Ascending aorta (tissue), 2 donors: ENCODE measurements at regions not wholly inside any gene's neighbourhood (a gene's known extent, or its start where the extent isn't known, plus 50 kb on each side); places are given as distances from the start of the nearest gene placed in this dataset.

Experiments
- DNase-seq, 2 donors: peaks; one replicate each; pipeline ENCODE4 v3.0.0-alpha.2; 2019; ENCODE audit warnings: low spot score in 2 of 2
- H3K27ac ChIP-seq, 2 donors: fragments of 200-600 bp; sonication (generic); one replicate each; pipeline ENCODE4 v1.5.1; 2016 to 2017; ENCODE audit warnings: mild to moderate bottlenecking in 1 of 2
- H3K27me3 ChIP-seq: fragments of 200-600 bp; sonication (generic); one replicate; pipeline ENCODE4 v1.5.1; 2017
- H3K36me3 ChIP-seq, 2 donors: fragments of 200-600 bp; sonication (generic); one replicate each; pipeline ENCODE4 v1.5.1; 2016
- H3K4me1 ChIP-seq, 2 donors: fragments of 200-600 bp; sonication (generic); one replicate each; pipeline ENCODE4 v1.5.1; 2016 to 2017; ENCODE audit warnings: mild to moderate bottlenecking in 1 of 2
- H3K4me3 ChIP-seq, 2 donors: fragments of 200-600 bp; sonication (generic); one replicate each; pipeline ENCODE4 v1.5.1; 2016 to 2017; ENCODE audit warnings: mild to moderate bottlenecking in 1 of 2
- H3K9me3 ChIP-seq, 2 donors: fragments of 200-600 bp; sonication (generic); one replicate each; pipeline ENCODE4 v1.5.1; 2016
- intact Hi-C: fragments of 100-400 bp; cut with DNase I; formaldehyde crosslinking; loops from one replicate; pipeline ENCODE4 v1.15.1; 2023
- TF ChIP-seq, protein P1 (sequence below), 3 experiments: fragments of 200-600 bp in 2 of 3; fragments of 450-650 bp in 1 of 3; sonication (generic) in 2 of 3; IDR thresholded peaks; one replicate each; pipeline ENCODE4 v1.5.1; 2016 to 2019; ENCODE audit warnings: antibody characterized with exemption in 3 of 3, mild to moderate bottlenecking in 1 of 3, moderate library complexity in 1 of 3

DNA sequence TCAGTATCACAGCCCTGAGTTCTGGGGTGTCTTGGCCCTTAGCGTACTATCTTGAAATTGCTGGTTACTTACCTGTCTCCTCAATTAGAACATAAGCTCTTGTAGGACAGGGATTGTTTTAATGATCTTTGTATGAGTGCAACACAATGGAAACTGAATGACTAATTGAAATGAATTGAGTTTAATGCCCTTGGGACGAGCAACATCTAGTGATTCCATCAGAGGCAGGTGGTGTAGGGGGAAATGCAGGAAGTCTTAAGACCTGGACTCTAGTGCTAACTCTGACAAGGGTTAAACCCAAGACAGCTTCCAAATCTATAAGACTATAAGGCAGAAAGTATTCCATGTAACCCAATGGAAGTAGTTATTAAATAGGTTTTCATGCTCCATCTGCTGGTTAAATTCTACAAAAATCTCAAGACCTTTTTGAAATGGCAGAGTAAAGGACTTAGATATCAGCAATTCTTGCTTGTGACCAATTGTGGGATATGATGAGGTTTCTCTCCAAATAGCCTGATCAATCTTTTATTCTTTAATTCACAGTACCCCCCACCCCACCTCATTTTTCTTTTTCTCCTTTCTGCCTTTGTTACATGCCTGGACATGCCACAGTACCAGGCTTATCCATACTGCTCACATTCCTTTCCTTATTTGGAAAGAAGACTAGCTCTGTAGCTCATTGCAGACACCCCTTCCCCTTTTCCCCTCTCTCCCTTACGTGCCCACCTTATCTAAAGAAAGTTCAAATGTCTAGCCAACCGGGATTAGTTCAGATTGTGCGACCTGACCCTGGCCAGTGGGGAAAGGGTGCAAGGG, 340.8 kb downstream of the PAPSS1 start:
- no peak overlapping the region for H3K27ac ChIP-seq
- H3K27me3 ChIP-seq: no peaks in the 10 kb centered on the region
- no peak overlapping the region for H3K4me3 ChIP-seq
- TF ChIP-seq, protein P1, sequence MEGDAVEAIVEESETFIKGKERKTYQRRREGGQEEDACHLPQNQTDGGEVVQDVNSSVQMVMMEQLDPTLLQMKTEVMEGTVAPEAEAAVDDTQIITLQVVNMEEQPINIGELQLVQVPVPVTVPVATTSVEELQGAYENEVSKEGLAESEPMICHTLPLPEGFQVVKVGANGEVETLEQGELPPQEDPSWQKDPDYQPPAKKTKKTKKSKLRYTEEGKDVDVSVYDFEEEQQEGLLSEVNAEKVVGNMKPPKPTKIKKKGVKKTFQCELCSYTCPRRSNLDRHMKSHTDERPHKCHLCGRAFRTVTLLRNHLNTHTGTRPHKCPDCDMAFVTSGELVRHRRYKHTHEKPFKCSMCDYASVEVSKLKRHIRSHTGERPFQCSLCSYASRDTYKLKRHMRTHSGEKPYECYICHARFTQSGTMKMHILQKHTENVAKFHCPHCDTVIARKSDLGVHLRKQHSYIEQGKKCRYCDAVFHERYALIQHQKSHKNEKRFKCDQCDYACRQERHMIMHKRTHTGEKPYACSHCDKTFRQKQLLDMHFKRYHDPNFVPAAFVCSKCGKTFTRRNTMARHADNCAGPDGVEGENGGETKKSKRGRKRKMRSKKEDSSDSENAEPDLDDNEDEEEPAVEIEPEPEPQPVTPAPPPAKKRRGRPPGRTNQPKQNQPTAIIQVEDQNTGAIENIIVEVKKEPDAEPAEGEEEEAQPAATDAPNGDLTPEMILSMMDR (IDR thresholded peaks at IDR 0.05): no peak
- no peaks in the 10 kb centered on the region for H3K4me1 ChIP-seq
- no peaks in the 10 kb centered on the region for H3K36me3 ChIP-seq
- intact Hi-C loops: no loop called here
- DNase-seq: no peak
- no peaks in the 10 kb centered on the region for H3K9me3 ChIP-seq

DNA sequence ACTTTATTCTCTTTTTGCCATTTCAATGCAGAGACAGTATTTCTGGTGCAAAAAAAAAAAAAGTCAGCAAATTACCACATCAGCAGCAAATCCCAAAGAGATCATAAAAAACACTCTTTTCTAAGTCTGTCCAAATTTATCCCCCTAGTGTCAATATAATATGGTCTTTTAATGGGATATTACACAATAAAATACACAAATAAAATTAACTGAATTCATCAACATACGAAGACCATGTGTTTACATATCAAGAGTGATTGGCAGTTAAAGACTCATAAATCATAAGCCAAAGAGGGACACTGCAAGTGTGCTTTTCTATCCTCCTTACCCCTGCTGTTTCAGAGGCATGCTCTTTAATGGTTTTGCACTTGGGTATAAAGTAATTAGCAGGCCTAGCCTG, 340.2 kb upstream of the DKK2 start:
- DNase-seq: no peak
- TF ChIP-seq, protein P1 (IDR thresholded peaks at IDR 0.05): no peak
- Histone ChIP-seq H3K27ac (no peak overlapping the region), H3K9me3 (peaks cover 0 to 6% of the 10 kb centered on the region in 2 donors), H3K36me3 (no peaks in the 10 kb centered on the region), H3K27me3 (no peaks in the 10 kb centered on the region), H3K4me3 (no peak overlapping the region), H3K4me1 (no peaks in the 10 kb centered on the region)
- intact Hi-C loops: no loop called here

DNA sequence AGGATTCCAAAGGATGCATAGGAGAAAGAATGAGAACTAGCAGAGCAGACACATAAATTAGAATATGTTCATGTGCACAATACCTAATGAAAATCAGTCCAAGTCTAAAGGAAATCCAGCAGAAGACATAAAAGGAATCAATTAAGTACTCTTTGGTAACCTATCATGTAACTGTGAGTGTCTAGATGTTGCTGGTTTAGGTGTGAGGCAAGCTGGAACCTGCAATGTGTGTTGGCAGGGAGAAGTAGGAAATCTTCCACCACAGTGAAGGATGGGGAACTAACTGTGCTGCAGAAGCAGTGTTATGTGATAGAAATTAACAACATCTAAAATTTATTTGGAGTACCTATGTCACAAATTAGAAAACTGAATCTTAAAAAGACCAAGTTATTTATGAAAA, 330.8 kb upstream of the DKK2 start:
- Histone ChIP-seq H3K36me3 (no peaks in the 10 kb centered on the region), H3K4me3 (no peak overlapping the region), H3K27ac (no peak overlapping the region), H3K4me1 (no peaks in the 10 kb centered on the region), H3K27me3 (no peaks in the 10 kb centered on the region), H3K9me3 (no peaks in the 10 kb centered on the region)
- TF ChIP-seq, protein P1 (IDR thresholded peaks at IDR 0.05): no peak
- intact Hi-C loops: no loop called here
- no peak for DNase-seq

DNA sequence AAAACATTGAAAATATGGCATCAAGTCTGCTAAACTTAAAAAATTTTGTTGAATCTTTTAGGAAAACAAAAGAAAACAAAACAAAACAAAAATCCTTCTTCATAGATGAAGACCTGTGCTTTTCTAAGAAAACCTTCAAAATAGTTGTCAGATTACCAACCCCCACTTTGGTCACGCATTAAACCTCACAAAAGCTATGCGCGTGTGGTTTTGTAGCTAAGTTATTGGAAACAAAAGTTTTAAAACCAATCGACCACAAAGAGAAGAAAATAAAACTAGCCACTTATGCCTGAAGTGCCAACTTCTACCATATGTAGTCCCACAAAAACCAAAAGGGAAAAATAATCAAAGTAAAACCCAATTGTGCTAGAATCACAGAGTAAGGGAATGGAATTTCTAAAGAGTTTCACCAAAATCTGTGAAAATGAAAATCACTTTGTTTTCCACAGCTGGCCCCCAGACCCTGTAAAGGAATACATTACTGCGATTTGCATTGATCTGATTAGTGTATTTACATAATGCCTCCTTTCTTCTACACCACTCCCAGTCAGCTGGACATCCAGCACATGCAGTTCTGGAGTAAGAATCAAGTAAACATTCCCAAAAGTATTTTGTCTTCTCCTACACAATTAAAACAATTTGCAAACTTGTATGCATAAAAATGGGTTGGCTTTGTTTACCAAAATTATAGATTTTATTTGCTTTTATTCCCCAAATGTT, 330.1 kb upstream of the DKK2 start:
- no peaks in the 10 kb centered on the region for H3K36me3 ChIP-seq
- TF ChIP-seq, protein P1 (IDR thresholded peaks at IDR 0.05): no peak
- no peaks in the 10 kb centered on the region for H3K4me1 ChIP-seq
- H3K9me3 ChIP-seq: no peaks in the 10 kb centered on the region
- DNase-seq: no peak
- H3K27me3 ChIP-seq: no peaks in the 10 kb centered on the region
- H3K4me3 ChIP-seq: no peak overlapping the region
- intact Hi-C loops: no loop called here
- H3K27ac ChIP-seq: no peak overlapping the region

DNA sequence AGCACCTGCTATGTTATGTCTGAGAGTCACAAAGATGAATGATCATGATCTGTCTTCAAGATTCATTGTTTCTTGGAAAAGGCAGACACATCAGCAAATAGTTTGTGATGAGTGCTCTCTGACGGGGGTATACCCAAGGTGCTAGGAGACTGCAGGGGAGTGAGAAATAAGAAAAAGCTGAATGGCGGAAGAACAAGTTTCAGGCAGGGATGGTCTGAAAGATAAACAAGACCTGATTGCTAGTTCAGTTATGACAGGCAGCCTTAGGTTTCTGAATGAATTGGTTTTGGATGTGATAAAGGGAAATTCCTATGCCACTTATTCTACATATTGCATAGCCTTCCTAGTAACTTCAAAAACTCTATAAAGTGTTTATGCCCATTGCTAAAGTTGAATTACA, 327.0 kb upstream of the DKK2 start:
- H3K27me3 ChIP-seq: no peaks in the 10 kb centered on the region
- H3K36me3 ChIP-seq: no peaks in the 10 kb centered on the region
- TF ChIP-seq, protein P1 (IDR thresholded peaks at IDR 0.05): no peak
- H3K4me1 ChIP-seq: no peaks in the 10 kb centered on the region
- DNase-seq: no peak
- no peak overlapping the region for H3K27ac ChIP-seq
- no peak overlapping the region for H3K4me3 ChIP-seq
- H3K9me3 ChIP-seq: no peaks in the 10 kb centered on the region
- intact Hi-C loops: no loop called here
